ENCODE measurements at regions not wholly inside any gene's neighbourhood (a gene's known extent, or its start where the extent isn't known, plus 50 kb on each side); places are given as distances from the start of the nearest gene placed in this dataset.
"Not testable (repeated sequence)": the region's sequence is repeated elsewhere in the genome, so short reads cannot be mapped to it uniquely, and the experiment has no call there.

DNA sequence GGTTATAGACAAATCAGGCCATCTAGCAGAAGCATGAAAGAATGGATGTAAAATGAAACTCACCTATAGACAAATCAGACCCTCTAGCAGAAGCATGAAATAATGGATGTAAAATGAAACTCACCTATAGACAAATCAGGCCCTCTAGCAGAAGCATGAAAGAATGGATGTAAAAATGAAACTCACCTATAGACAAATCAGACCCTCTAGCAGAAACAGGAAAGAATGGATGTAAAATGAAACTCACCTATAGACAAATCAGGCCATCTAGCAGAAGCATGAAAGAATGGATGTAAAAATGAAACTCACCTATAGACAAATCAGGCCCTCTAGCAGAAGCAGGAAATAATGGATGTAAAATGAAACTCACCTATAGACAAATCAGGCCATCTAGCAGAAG, 137.9 kb downstream of the ASMT start:
- not testable (repeated sequence) for TF ChIP-seq EZH2 (IDR thresholded peaks at IDR 0.05; ENCODE audit: borderline replicate concordance, low read depth, low read length, poor library complexity, severe bottlenecking); CTCF (conservative IDR thresholded peaks at IDR 0.05; ENCODE audit: low read depth, low read length)
